Activated T-helper 2 cell treated with anti-CD3 and anti-CD28 coated beads, Interferon-gamma antibody, Interleukin-2, Interleukin-4, amounts not matched to agents 10 μg/mL and 5 μg/mL and 100 μg/mL, durations not matched to agents 14 hours and 24 hours and 36 hours (primary cell): ENCODE measurements at regions not wholly inside any gene's neighbourhood (a gene's known extent, or its start where the extent isn't known, plus 50 kb on each side); places are given as distances from the start of the nearest gene placed in this dataset.
"Not testable (repeated sequence)": the region's sequence is repeated elsewhere in the genome, so short reads cannot be mapped to it uniquely, and the experiment has no call there.

Experiments used
- DNase-seq: peaks from one replicate; pipeline ENCODE4 v3.0.0; 2021; ENCODE audit warnings: low spot score
- H3K27ac Mint-ChIP-seq: one replicate; pipeline ENCODE4 v1.8.0; 2021; ENCODE audit warnings: mixed read lengths
- H3K27me3 Mint-ChIP-seq: one replicate; pipeline ENCODE4 v1.8.0; 2021; ENCODE audit warnings: low read depth, mixed read lengths
- H3K36me3 Mint-ChIP-seq: one replicate; pipeline ENCODE4 v1.8.0; 2021; ENCODE audit warnings: low read depth, mixed read lengths
- H3K4me1 Mint-ChIP-seq: one replicate; pipeline ENCODE4 v1.8.0; 2021; ENCODE audit warnings: low read depth, mixed read lengths
- H3K4me3 Mint-ChIP-seq: one replicate; pipeline ENCODE4 v1.8.0; 2021; ENCODE audit warnings: low read depth, mild to moderate bottlenecking, moderate library complexity, mixed read lengths
- H3K9me3 Mint-ChIP-seq: one replicate; pipeline ENCODE4 v1.8.0; 2021; ENCODE audit warnings: mixed read lengths
- intact Hi-C: fragments of 100-400 bp; cut with micrococcal nuclease; formaldehyde crosslinking; loops from one replicate; pipeline ENCODE4 v1.15.1; 2023

DNA sequence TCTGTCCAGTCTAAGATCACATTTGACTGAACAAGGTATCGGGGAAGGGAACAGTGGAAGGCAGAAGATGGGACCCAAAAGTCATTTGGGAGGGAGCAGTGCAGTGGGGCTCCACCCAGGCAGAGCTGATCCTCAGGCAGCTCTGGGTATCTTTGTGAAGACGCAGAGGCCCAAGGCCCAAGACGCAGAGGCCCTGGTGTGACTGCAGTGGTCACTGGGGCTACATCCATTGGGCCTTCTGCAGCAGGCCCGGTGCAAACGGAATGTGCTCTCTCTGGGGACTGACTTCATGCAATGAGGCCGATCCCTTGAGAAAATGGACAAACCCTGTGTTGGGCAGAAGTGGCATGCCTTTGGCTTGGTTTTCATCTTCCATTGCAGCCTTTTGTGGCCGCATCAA is 463.4 kb upstream of the ZNF507 start:
- Mint-ChIP-seq H3K27ac (no peak overlapping the region), H3K27me3 (no peaks in the 10 kb centered on the region), H3K9me3 (peaks cover 26% of the 10 kb centered on the region), H3K36me3 (no peaks in the 10 kb centered on the region), H3K4me3 (no peak overlapping the region), H3K4me1 (no peaks in the 10 kb centered on the region)
- no peak for DNase-seq
- intact Hi-C loops = no loop called here

DNA sequence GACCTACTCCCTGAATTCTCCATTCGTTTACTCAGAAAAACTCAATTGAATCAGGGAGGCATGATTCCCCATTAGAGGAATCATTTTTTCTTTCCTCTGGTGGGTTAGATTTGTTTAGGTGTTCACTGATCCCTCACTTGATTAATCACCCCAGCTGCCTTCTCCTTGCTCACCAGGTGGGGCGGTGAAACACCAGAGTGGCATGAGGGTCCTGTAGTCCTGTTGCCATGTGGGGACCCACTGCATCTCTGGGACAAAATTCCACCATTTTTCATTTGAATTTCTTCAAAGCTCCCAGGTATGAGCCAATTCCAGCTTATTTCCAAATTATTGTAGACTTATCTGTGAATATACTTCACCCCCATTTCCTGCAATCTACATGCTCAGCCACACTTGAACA is 462.7 kb upstream of the ZNF507 start:
- no peak overlapping the region for H3K4me3 Mint-ChIP-seq
- no peak overlapping the region for H3K27ac Mint-ChIP-seq
- no peaks in the 10 kb centered on the region for H3K4me1 Mint-ChIP-seq
- no peak for DNase-seq
- no peaks in the 10 kb centered on the region for H3K36me3 Mint-ChIP-seq
- H3K27me3 Mint-ChIP-seq = no peaks in the 10 kb centered on the region
- peaks cover 23% of the 10 kb centered on the region for H3K9me3 Mint-ChIP-seq
- intact Hi-C loops = no loop called here

DNA sequence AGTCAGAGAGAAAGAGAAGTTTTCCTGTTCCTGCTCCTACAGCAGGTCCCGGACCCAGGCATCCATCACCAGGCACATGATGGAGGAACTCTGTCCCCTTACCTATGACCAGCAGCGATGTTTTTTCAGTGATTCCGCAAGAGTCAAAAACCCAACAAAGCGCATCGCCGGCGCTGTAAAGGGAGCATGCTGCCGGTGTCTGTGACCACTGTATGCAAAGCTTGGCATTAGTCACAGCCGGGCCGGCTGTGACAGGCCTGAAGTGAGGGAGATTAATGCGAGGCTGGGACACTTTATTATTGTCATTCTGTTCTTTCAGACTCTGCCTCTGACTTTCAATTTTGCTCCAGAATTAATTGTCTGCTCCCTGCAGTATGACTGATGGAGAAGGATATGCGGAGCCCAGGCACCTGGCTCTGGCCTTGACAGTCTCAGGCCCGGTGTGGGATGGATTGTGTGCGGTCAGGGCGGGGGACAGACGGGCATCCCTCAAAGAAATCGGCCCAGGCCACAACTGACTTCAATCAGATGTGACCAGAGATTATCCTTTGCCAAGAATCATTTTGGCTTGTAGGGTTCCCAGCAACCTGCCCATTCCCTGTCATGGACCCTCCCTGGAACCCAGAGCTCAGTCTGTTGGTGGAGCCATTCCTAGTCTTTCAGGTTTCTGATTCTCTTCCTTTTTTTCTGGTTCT is 462.0 kb upstream of the ZNF507 start:
- H3K4me1 Mint-ChIP-seq = no peaks in the 10 kb centered on the region
- H3K4me3 Mint-ChIP-seq = no peak overlapping the region
- intact Hi-C loops = no loop called here
- DNase-seq = no peak
- H3K27me3 Mint-ChIP-seq = no peaks in the 10 kb centered on the region
- H3K36me3 Mint-ChIP-seq = no peaks in the 10 kb centered on the region
- H3K27ac Mint-ChIP-seq = no peak overlapping the region
- H3K9me3 Mint-ChIP-seq = peaks cover 23% of the 10 kb centered on the region

DNA sequence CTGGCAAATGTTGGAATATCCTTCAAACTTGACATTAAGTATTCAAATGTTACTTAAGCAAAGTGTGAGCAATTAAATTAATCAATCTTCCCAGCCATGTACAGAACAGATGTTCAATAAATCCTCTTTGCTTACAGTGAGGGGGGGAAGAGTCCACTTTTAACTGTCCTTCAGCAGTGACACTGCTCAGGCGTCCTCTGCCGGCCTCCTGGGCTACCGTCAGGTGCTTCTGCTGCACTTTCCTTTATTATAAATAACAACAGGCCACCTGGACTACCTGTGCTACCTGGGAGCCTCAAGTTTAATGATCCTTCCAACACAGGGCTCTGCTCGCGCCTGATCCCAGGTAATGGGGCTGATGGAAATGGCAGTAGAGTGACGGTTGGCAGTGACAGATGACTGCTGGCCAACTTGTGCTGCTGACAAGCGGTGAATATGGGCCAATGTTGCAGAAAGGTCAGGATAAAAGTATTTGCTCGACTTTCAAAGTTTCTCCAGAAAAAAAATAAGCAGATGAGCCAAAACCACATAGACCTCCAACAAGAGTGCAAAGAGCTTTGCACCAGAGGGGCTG is 460.0 kb upstream of the ZNF507 start:
- Mint-ChIP-seq H3K27me3 (no peaks in the 10 kb centered on the region), H3K9me3 (peaks cover 24% of the 10 kb centered on the region), H3K27ac (no peak overlapping the region), H3K36me3 (no peaks in the 10 kb centered on the region), H3K4me1 (no peaks in the 10 kb centered on the region), H3K4me3 (no peak overlapping the region)
- intact Hi-C loops = no loop called here
- no peak for DNase-seq

DNA sequence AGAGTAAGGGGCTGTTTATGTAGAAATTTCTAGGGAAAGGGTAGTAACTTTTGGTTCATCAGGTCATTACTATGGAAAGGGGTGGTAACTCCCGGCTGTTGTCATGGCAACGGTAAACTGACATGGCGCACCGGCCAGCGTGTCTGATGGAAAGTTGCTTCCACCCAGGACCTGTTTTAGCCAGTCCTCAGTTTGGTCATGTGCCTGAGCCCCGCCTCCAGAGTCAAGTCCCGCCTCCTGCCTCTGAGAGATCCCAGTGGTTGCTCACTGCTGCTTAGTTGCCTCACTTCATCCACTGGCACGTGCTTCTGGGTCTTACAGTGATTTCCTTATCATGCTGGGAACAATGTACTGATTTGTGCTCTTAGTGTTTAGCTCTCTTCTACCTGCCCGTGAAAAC is 455.2 kb upstream of the ZNF507 start:
- H3K9me3 Mint-ChIP-seq = peaks cover 34% of the 10 kb centered on the region
- no peaks in the 10 kb centered on the region for H3K4me1 Mint-ChIP-seq
- H3K27me3 Mint-ChIP-seq = no peaks in the 10 kb centered on the region

DNA sequence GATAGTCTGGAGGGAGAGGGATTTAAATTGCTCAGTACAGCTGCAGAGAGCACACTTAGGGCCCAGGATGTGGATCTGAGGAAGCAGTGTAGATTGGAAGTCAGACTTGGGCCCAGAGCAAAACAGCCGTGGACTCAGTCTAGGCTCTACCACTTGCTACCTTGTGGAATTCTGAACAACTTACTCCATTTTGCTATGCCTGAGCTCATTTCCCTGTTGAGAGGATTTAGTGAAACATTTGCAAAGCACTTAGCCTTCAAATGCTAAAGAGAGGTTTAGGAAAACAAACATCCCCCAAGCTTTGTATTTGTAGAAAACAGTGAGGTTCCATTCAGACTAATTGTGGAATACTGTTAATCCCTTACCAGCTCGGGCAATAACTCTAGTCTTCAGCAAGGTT is 453.4 kb upstream of the ZNF507 start:
- no peaks in the 10 kb centered on the region for H3K4me1 Mint-ChIP-seq
- no peaks in the 10 kb centered on the region for H3K27me3 Mint-ChIP-seq
- H3K36me3 Mint-ChIP-seq = no peaks in the 10 kb centered on the region
- H3K4me3 Mint-ChIP-seq = no peak overlapping the region
- H3K9me3 Mint-ChIP-seq = peaks cover 34% of the 10 kb centered on the region
- no peak overlapping the region for H3K27ac Mint-ChIP-seq
- intact Hi-C loops = no loop called here
- no peak for DNase-seq

More for the DNA sequence above, 455.2 kb upstream of the ZNF507 start:
- intact Hi-C loops = no loop called here
- Mint-ChIP-seq H3K27ac (no peak overlapping the region), H3K36me3 (no peaks in the 10 kb centered on the region), H3K4me3 (no peak overlapping the region)
- no peak for DNase-seq

DNA sequence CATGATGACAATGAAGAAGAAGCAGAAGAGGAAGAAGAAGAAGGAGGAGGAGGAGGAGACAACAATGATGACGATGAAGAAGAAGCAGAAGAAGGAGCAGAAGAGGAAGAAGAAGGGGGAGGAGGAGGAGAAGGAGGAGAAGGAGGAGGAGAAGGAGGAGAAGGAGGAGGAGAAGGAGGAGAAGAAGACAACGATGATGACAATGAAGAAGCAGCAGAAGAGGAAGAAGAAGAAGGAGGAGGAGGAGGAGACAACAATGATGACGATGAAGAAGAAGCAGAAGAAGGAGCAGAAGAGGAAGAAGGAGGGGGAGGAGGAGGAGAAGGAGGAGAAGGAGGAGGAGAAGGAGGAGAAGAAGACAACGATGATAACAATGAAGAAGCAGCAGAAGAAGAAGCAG is 451.9 kb upstream of the ZNF507 start:
- H3K4me3 Mint-ChIP-seq, H3K4me1 Mint-ChIP-seq, H3K36me3 Mint-ChIP-seq, intact Hi-C loops, H3K27me3 Mint-ChIP-seq, H3K27ac Mint-ChIP-seq, DNase-seq: not testable (repeated sequence)
- H3K9me3 Mint-ChIP-seq = peaks cover 34% of the 10 kb centered on the region

DNA sequence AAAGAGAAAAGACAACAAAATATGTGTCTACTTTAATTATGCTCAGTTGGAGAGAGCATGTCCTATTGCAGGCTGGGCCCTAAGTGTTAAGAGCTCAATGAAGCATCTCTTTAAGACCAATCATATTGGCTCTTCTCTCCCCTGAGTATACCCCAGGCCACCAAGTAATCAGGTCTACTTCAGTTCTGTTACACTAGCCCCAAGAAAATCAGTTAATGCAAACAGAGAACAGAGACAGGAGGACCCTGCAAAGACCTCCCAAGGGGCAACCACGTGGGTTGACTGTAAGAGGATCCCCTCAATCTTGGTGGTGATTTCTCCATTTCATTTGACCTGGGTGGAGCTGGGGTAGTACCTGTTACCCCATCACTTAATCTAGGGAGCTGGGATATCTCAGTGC is 451.0 kb upstream of the ZNF507 start:
- H3K4me3 Mint-ChIP-seq = no peak overlapping the region
- peaks cover 27% of the 10 kb centered on the region for H3K9me3 Mint-ChIP-seq
- H3K4me1 Mint-ChIP-seq = no peaks in the 10 kb centered on the region
- H3K27ac Mint-ChIP-seq = no peak overlapping the region
- intact Hi-C loops = no loop called here
- no peaks in the 10 kb centered on the region for H3K36me3 Mint-ChIP-seq
- DNase-seq = no peak
- H3K27me3 Mint-ChIP-seq = no peaks in the 10 kb centered on the region

DNA sequence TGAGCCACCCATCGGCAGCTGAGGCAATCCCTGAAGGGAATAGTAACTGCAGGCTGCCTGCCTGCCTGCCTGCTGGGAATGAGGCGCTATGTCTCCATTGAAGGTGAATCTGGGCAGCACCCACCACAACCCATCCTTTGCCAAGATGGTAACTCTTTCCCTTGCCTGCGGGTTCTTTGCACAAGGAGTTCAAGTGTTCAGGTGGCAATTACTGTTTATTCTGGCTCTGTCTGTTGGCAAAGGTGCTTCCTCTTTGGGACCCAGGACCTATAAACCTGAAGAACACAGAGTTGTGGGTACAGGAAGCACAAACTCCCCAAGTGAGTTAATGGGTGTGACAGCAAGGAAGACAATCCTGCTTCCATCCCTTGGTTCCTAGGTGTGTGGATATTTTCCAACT is 448.1 kb upstream of the ZNF507 start:
- Mint-ChIP-seq H3K36me3 (no peaks in the 10 kb centered on the region), H3K27me3 (no peaks in the 10 kb centered on the region), H3K4me3 (no peak overlapping the region), H3K4me1 (no peaks in the 10 kb centered on the region), H3K27ac (no peak overlapping the region), H3K9me3 (peaks cover 16% of the 10 kb centered on the region)
- intact Hi-C loops = no loop called here
- no peak for DNase-seq

DNA sequence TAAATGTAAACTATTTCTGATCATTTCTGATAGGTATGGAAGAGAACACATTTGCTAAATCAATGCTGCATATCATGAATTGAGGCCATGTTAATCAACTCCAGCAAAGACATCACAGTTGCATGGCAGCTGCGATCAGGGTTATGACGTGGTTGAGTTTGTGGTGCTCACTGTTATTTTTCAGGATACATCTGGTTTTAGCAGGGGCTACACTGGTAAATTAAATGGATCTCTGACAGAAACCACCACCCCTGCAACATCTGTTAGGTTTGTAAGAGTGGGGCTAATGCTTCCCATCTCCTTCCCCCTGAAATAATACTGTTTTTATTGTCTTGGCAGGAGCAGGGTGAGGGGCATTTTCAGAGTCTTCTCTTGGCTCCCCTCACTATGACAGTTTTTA is 444.4 kb upstream of the ZNF507 start:
- DNase-seq = no peak
- intact Hi-C loops = no loop called here
- H3K27ac Mint-ChIP-seq = no peak overlapping the region
- peaks cover 19% of the 10 kb centered on the region for H3K9me3 Mint-ChIP-seq
- H3K27me3 Mint-ChIP-seq = no peaks in the 10 kb centered on the region
- peaks cover 1% of the 10 kb centered on the region for H3K4me1 Mint-ChIP-seq
- no peaks in the 10 kb centered on the region for H3K36me3 Mint-ChIP-seq
- H3K4me3 Mint-ChIP-seq = no peak overlapping the region

DNA sequence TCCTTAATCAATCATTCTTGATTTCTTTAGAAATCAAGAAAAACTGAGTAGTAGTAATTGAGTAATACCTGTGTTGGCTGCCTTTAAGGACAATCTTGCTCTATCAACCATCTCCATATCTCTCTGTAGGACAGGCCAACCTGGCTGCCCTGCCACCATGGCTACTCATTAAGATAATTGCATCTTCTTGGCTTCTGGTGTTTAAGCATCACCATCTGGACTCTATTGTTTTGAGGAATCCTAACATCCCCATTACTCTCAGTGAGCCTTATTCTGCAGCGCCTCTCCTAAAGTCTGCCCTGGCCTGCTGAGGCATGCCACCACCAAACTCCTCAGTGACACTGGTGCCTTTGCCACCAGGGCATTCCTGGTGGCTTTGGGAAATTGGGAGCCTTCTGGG is 442.6 kb upstream of the ZNF507 start:
- intact Hi-C loops = no loop called here
- no peaks in the 10 kb centered on the region for H3K36me3 Mint-ChIP-seq
- no peak overlapping the region for H3K4me3 Mint-ChIP-seq
- H3K4me1 Mint-ChIP-seq = peaks cover 2% of the 10 kb centered on the region
- H3K27me3 Mint-ChIP-seq = no peaks in the 10 kb centered on the region
- DNase-seq = no peak
- H3K27ac Mint-ChIP-seq = no peak overlapping the region
- peaks cover 19% of the 10 kb centered on the region for H3K9me3 Mint-ChIP-seq

DNA sequence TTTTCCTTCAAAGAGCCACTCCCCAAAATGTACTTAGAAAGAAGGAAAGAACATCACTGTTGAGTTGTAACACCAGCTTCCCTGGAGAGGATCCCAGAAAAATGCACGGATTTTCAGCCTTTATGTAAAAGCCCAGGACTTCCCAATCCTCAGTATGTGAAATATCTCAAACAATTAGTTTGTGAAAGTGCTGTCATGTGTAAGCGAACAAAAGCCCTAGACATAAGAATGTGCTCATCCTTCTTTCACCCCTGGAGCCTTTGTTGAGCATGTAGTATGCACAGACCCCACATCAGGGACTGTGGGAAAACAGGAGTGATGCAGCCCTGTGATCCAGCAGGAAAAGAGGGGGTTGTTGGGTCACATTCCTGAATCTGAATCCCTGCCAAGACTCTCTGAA is 441.4 kb upstream of the ZNF507 start:
- Mint-ChIP-seq H3K27me3 (no peaks in the 10 kb centered on the region), H3K36me3 (no peaks in the 10 kb centered on the region), H3K9me3 (peaks cover 19% of the 10 kb centered on the region), H3K4me3 (no peak overlapping the region), H3K4me1 (peaks cover 2% of the 10 kb centered on the region), H3K27ac (no peak overlapping the region)
- intact Hi-C loops = no loop called here
- DNase-seq = no peak

DNA sequence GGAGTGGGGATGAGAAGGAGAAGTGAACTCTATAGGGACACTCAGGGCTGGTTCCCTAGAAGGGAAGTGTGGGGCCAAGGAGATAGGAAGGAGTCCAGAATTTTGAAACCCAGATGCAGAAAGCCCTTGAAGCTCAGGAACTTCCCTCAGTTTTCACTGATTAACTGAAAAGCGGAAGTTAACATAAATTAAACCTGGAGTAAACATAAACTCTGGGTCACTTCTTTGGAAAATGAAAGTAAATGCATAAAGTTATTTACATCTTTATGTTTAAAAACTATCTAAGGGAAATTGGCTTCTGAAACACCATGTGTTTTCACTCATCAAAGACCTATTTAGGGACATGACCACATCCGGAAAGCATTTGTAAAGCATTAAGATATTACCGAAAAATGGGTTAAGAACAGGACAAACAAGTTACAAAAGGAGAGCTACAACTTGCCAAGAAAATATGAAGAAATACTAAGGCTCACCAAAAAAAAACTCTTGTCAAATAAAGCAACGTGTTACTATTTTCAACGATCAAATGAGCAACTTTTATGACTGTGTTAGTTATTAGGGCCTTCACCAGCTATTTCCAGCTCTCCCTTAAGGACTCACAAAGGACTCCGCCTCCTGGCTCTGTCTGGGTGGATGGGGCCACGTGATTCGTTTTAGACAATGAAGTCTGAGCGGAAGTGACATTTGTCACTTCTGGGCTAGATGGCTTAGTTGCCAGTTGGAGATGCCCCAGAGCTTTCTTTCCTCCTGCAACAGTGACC is 439.1 kb upstream of the ZNF507 start:
- Mint-ChIP-seq H3K9me3 (peaks cover 17% of the 10 kb centered on the region), H3K27me3 (no peaks in the 10 kb centered on the region), H3K4me3 (no peak overlapping the region), H3K36me3 (no peaks in the 10 kb centered on the region), H3K4me1 (peaks cover 2% of the 10 kb centered on the region), H3K27ac (no peak overlapping the region)
- intact Hi-C loops = no loop called here
- no peak for DNase-seq
